ENCODE measurements at regions not wholly inside any gene's neighbourhood (a gene's known extent, or its start where the extent isn't known, plus 50 kb on each side); places are given as distances from the start of the nearest gene placed in this dataset.

GRCh38 chrX:69237236-69237635, 72.0 kb upstream of the PJA1 start:
- Histone ChIP-seq H3F3A (ENCODE audit: insufficient read depth, low read length) (no peaks in the 10 kb centered on the region), H3K9me2 (ENCODE audit: low read depth, low read length) (no peaks in the 10 kb centered on the region), H3K27ac (ENCODE audit: low read depth, low read length, poor library complexity, severe bottlenecking) (no peak overlapping the region), H4K20me1 (ENCODE audit: insufficient read depth, low read length) (no peaks in the 10 kb centered on the region), H3K79me2 (ENCODE audit: insufficient read depth, low read length) (no peaks in the 10 kb centered on the region), H3K27me3 (ENCODE audit: insufficient read depth, low read length) (no peaks in the 10 kb centered on the region), H3K36me3 (ENCODE audit: insufficient read depth, low read length) (no peaks in the 10 kb centered on the region), H3K9ac (ENCODE audit: low read length) (no peak overlapping the region), H2AFZ (ENCODE audit: low read length) (no peak overlapping the region), H3K4me1 (ENCODE audit: insufficient read depth, low read length, severe bottlenecking) (no peaks in the 10 kb centered on the region), H3K9me3 (ENCODE audit: low read length) (no peaks in the 10 kb centered on the region), H3K4me3 (ENCODE audit: low read depth, low read length, poor library complexity, severe bottlenecking) (no peak overlapping the region), H3K4me2 (ENCODE audit: low read length) (no peak overlapping the region)
- TF ChIP-seq, protein P1, sequence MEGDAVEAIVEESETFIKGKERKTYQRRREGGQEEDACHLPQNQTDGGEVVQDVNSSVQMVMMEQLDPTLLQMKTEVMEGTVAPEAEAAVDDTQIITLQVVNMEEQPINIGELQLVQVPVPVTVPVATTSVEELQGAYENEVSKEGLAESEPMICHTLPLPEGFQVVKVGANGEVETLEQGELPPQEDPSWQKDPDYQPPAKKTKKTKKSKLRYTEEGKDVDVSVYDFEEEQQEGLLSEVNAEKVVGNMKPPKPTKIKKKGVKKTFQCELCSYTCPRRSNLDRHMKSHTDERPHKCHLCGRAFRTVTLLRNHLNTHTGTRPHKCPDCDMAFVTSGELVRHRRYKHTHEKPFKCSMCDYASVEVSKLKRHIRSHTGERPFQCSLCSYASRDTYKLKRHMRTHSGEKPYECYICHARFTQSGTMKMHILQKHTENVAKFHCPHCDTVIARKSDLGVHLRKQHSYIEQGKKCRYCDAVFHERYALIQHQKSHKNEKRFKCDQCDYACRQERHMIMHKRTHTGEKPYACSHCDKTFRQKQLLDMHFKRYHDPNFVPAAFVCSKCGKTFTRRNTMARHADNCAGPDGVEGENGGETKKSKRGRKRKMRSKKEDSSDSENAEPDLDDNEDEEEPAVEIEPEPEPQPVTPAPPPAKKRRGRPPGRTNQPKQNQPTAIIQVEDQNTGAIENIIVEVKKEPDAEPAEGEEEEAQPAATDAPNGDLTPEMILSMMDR (IDR thresholded peaks at IDR 0.05; ENCODE audit: low read length): no peak
- no peak for TF ChIP-seq EZH2 (IDR thresholded peaks at IDR 0.05; ENCODE audit: borderline replicate concordance, low read length)

GRCh38 chrX:69236641-69237040, 71.4 kb upstream of the PJA1 start:
- Histone ChIP-seq H3K79me2 (ENCODE audit: insufficient read depth, low read length) (no peaks in the 10 kb centered on the region), H3F3A (ENCODE audit: insufficient read depth, low read length) (no peaks in the 10 kb centered on the region), H3K4me1 (ENCODE audit: insufficient read depth, low read length, severe bottlenecking) (no peaks in the 10 kb centered on the region), H3K4me3 (ENCODE audit: low read depth, low read length, poor library complexity, severe bottlenecking) (no peak overlapping the region), H3K27me3 (ENCODE audit: insufficient read depth, low read length) (no peaks in the 10 kb centered on the region), H3K9me2 (ENCODE audit: low read depth, low read length) (no peaks in the 10 kb centered on the region), H3K27ac (ENCODE audit: low read depth, low read length, poor library complexity, severe bottlenecking) (no peak overlapping the region), H3K4me2 (ENCODE audit: low read length) (no peak overlapping the region), H2AFZ (ENCODE audit: low read length) (no peak overlapping the region), H3K9ac (ENCODE audit: low read length) (no peak overlapping the region), H3K36me3 (ENCODE audit: insufficient read depth, low read length) (no peaks in the 10 kb centered on the region), H3K9me3 (ENCODE audit: low read length) (no peaks in the 10 kb centered on the region), H4K20me1 (ENCODE audit: insufficient read depth, low read length) (no peaks in the 10 kb centered on the region)
- TF ChIP-seq EZH2 (IDR thresholded peaks at IDR 0.05; ENCODE audit: borderline replicate concordance, low read length): no peak
- TF ChIP-seq, protein P1 (IDR thresholded peaks at IDR 0.05; ENCODE audit: low read length): no peak

DNA sequence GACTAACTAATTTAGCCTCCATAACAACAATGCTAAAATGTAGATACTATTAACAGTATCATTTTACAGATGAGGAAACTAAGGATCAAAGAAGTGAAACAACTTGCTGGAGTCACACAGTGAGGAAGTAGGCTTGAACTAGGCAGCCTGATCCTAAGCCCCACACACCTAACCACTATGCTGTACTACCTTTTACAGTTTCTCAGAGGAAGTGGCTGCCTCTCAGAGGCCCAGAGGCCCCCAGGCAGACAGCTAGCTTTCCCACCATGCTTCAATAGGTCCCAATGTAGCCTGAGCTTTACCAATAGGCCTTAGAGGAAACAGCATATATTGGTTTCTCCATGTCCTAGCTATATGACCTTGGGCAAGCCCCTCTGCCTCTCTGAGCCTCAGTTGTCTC, 69.4 kb upstream of the PJA1 start:
- Histone ChIP-seq H3K4me1 (ENCODE audit: insufficient read depth, low read length, severe bottlenecking) (no peaks in the 10 kb centered on the region), H4K20me1 (ENCODE audit: insufficient read depth, low read length) (no peaks in the 10 kb centered on the region), H3K4me3 (ENCODE audit: low read depth, low read length, poor library complexity, severe bottlenecking) (no peak overlapping the region), H3F3A (ENCODE audit: insufficient read depth, low read length) (no peaks in the 10 kb centered on the region), H3K27me3 (ENCODE audit: insufficient read depth, low read length) (no peaks in the 10 kb centered on the region), H2AFZ (ENCODE audit: low read length) (no peak overlapping the region), H3K9me2 (ENCODE audit: low read depth, low read length) (no peaks in the 10 kb centered on the region), H3K27ac (ENCODE audit: low read depth, low read length, poor library complexity, severe bottlenecking) (no peak overlapping the region), H3K9me3 (ENCODE audit: low read length) (no peaks in the 10 kb centered on the region), H3K9ac (ENCODE audit: low read length) (no peak overlapping the region), H3K36me3 (ENCODE audit: insufficient read depth, low read length) (no peaks in the 10 kb centered on the region), H3K4me2 (ENCODE audit: low read length) (no peak overlapping the region), H3K79me2 (ENCODE audit: insufficient read depth, low read length) (no peaks in the 10 kb centered on the region)
- TF ChIP-seq, protein P1 (IDR thresholded peaks at IDR 0.05; ENCODE audit: low read length): no peak
- no peak for TF ChIP-seq EZH2 (IDR thresholded peaks at IDR 0.05; ENCODE audit: borderline replicate concordance, low read length)
